Activated CD8-positive, alpha-beta T cell treated with anti-CD3 and anti-CD28 coated beads for 36 hours (primary cell): ENCODE measurements at regions not wholly inside any gene's neighbourhood (a gene's known extent, or its start where the extent isn't known, plus 50 kb on each side); places are given as distances from the start of the nearest gene placed in this dataset.

ENCODE experiments used
- ATAC-seq: fragments of 200-7000 bp; cut with Tn5 transposase; one replicate; pipeline ENCODE4 v1.10.0; 2021; ENCODE audit warnings: mild to moderate bottlenecking, moderate library complexity
- CTCF ChIA-PET: fragments of 350-600 bp; sonication (Branson Sonifier 250); formaldehyde crosslinking; loops from one replicate; lab custom pipeline; 2021; ENCODE audit warnings: antibody characterized with exemption; lab: Charles Lee
- POLR2A ChIA-PET: fragments of 350-600 bp; sonication (Branson Sonifier 250); formaldehyde crosslinking; loops from one replicate; lab custom pipeline; 2021; ENCODE audit warnings: antibody characterized with exemption; lab: Charles Lee
- DNase-seq: peaks from one replicate; pipeline ENCODE4 v3.0.0-alpha.2; 2020
- H3K27ac Mint-ChIP-seq: one replicate; pipeline ENCODE4 v1.8.0; 2021; ENCODE audit warnings: mild to moderate bottlenecking, mixed read lengths
- H3K27me3 Mint-ChIP-seq: one replicate; pipeline ENCODE4 v1.8.0; 2021; ENCODE audit warnings: mixed read lengths
- H3K36me3 Mint-ChIP-seq: one replicate; pipeline ENCODE4 v1.8.0; 2021; ENCODE audit warnings: low read depth, mixed read lengths
- H3K4me1 Mint-ChIP-seq: one replicate; pipeline ENCODE4 v1.8.0; 2021; ENCODE audit warnings: low read depth, mixed read lengths
- H3K4me3 Mint-ChIP-seq: one replicate; pipeline ENCODE4 v1.8.0; 2021; ENCODE audit warnings: mild to moderate bottlenecking, moderate library complexity, mixed read lengths
- H3K9me3 Mint-ChIP-seq: one replicate; pipeline ENCODE4 v1.8.0; 2021; ENCODE audit warnings: mixed read lengths
- CTCF ChIP-seq: fragments of 200-600 bp; IDR thresholded peaks from one replicate; pipeline ENCODE4 v1.8.0; 2022; ENCODE audit warnings: antibody characterized with exemption, mild to moderate bottlenecking
- intact Hi-C: fragments of 100-400 bp; cut with micrococcal nuclease; formaldehyde crosslinking; loops from one replicate; pipeline ENCODE4 v1.10.0; 2022

DNA sequence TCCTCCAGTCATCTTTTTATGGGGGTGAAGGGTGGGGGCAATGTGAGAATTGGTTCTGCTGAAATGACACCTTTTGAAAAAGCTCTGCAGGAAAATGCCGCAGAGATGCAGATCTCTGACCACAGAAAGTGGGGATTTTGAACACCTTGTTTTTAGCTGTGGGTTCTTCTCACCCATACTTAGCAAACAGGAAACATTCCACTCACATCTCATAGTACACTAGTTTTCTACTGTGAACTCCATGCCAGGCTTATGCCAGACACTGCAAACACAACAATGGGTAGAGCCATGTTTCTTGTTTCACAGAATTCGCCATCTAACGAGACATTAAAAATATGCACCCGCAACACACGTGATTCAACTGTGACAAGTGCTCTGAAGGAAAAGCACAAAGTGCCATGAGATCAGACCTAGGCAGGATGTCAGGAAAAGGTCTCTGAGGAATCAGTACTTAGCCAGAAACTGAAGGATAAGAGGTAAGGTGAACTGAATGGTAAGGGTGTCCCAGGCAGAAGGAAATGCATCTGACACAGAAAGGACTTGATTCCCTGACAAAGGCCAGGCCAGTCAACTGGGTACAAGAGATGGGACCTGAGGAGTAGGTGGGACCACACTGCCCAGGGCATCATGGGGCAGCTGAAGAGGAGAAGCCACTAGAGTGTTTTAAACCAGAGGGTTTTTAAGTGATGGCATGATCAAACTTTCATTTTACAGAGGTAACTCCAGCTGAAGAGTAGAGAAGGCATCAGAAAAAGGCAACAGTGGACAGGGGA, 83.8 kb upstream of the JAK1 start:
- ChIA-PET CTCF (interaction anchor here (1.3 to 1.6 kb wide), 2 partner anchors 8 to 24 kb away, joined by 3 to 4 read pairs; no protein-coding TSS in a partner anchor), POLR2A (interaction anchor here (0.6 to 1.6 kb wide), 3 partner anchors 14 to 1210 kb away, joined by 3 read pairs; no protein-coding TSS in a partner anchor)
- TF ChIP-seq CTCF: no peak
- peak; percentile 69 for ATAC-seq
- peak; percentile 15 for DNase-seq
- peak overlapping the region; percentile 5 for H3K4me3 Mint-ChIP-seq
- H3K27me3 Mint-ChIP-seq: no peaks in the 10 kb centered on the region
- peaks cover 32% of the 10 kb centered on the region for H3K4me1 Mint-ChIP-seq
- no peaks in the 10 kb centered on the region for H3K9me3 Mint-ChIP-seq
- intact Hi-C loops: no loop called here
- H3K36me3 Mint-ChIP-seq: peaks cover 1% of the 10 kb centered on the region
- H3K27ac Mint-ChIP-seq: peak overlapping the region; percentile 16

DNA sequence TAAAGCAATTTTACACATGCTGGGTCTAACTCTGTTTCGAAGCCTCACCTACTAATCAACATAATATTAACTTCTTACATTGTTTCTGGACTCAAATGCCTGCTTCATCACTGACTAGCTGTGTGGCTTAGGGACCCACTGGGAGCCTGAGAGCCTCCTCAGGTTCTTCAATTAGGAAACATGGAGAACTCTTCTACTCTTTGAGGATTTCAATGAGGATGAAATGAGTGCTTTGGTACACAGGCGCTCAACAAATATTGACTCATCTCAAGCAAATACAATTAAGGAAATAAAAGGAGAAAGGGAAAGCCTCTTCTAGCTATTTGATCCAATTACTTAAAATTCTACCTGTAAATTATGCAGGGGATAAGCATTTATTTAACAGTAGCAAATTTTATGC, 84.4 kb upstream of the JAK1 start:
- CTCF ChIA-PET: interaction anchor here (0.9 to 1.6 kb wide), 3 partner anchors 7 to 23 kb away, joined by 3 to 4 read pairs (median 3); no protein-coding TSS in a partner anchor
- no peak overlapping the region for H3K4me3 Mint-ChIP-seq
- peaks cover 29% of the 10 kb centered on the region for H3K4me1 Mint-ChIP-seq

DNA sequence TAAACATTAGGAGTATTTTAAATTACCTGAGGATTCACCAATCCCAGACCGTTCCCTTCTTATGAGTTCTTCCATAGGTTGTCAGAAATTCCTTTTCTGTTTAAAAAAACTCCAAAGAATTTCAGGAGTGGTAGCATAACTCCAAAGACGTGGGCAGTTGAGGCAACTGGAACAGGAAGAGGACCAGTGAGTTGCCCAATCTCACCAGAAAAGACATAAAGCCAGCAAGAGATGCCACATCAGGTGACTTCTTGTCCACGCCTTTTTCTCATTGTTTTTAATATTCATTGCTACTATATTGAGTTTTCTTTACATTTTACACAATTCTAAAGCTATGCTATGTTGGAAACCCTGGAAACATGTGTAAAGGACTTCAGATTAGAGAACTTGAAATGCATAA, 88.1 kb upstream of the JAK1 start:
- Mint-ChIP-seq H3K4me3 (no peak overlapping the region), H3K9me3 (no peaks in the 10 kb centered on the region), H3K36me3 (peaks cover 11% of the 10 kb centered on the region), H3K27ac (no peak overlapping the region), H3K27me3 (no peaks in the 10 kb centered on the region), H3K4me1 (peaks cover 23% of the 10 kb centered on the region)
- ChIA-PET CTCF (interaction anchor here (2.1 kb wide), 1 partner anchor 10 kb away, joined by 12 read pairs; no protein-coding TSS in a partner anchor), POLR2A (interaction anchor here (0.7 kb wide), 1 partner anchor 425 kb away, joined by 3 read pairs; no protein-coding TSS in a partner anchor)
- DNase-seq (no peak), ATAC-seq (no peak)
- no peak for TF ChIP-seq CTCF
- intact Hi-C loops: no loop called here

More for the DNA sequence above, 84.4 kb upstream of the JAK1 start:
- intact Hi-C loops: no loop called here
- DNase-seq: no peak
- no peaks in the 10 kb centered on the region for H3K27me3 Mint-ChIP-seq
- no peaks in the 10 kb centered on the region for H3K9me3 Mint-ChIP-seq
- H3K27ac Mint-ChIP-seq: no peak overlapping the region
- H3K36me3 Mint-ChIP-seq: peaks cover 3% of the 10 kb centered on the region
- TF ChIP-seq CTCF: no peak
- no peak for ATAC-seq
- POLR2A ChIA-PET: interaction anchor here (0.6 to 1.1 kb wide), 3 partner anchors 13 to 1209 kb away, joined by 3 read pairs; no protein-coding TSS in a partner anchor

GRCh38 chr1:65055747-65056146, 89.4 kb upstream of the JAK1 start:
- CTCF ChIA-PET: interaction anchor here (0.8 kb wide), 1 partner anchor 20 kb away, joined by 4 read pairs; no protein-coding TSS in a partner anchor

More at GRCh38 chr1:65055747-65056146, 89.4 kb upstream of the JAK1 start:
- peak overlapping the region; percentile 9 for H3K27ac Mint-ChIP-seq
- no peak for DNase-seq
- H3K9me3 Mint-ChIP-seq: no peaks in the 10 kb centered on the region
- H3K4me1 Mint-ChIP-seq: peaks cover 20% of the 10 kb centered on the region
- H3K36me3 Mint-ChIP-seq: peaks cover 12% of the 10 kb centered on the region
- no peak overlapping the region for H3K4me3 Mint-ChIP-seq
- no peak for ATAC-seq
- intact Hi-C loops: no loop called here
- no peaks in the 10 kb centered on the region for H3K27me3 Mint-ChIP-seq
- POLR2A ChIA-PET: no interaction called here
- no peak for TF ChIP-seq CTCF
